ENCODE measurements at regions not wholly inside any gene's neighbourhood (a gene's known extent, or its start where the extent isn't known, plus 50 kb on each side); places are given as distances from the start of the nearest gene placed in this dataset.

DNA sequence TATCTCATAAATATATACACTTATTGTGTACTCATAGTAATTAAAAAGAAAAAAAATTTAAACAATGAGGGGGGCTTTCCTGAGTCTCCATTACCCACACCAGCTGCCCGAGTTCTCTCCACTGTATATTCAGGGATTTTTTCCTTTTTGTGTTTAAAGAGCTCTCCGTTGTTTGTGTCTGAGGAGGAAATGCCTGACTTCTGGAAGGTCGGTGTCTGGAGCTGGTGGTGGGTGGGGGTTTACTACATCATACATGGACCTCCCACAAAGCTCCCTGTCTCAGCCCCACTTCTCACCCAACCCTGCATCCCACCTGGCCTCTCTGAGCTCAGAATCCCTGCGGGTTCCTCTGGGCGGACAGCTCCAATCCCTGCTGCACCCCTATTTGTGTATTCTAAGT, 64.1 kb upstream of the ETV3 start:
- ChIA-PET POLR2A (no interaction called here), CTCF (no interaction called here)
- Histone ChIP-seq H3K27me3 (ENCODE audit: control insufficient read depth, insufficient read depth, low read length) (peaks cover 12% of the 10 kb centered on the region), H3K4me3 (ENCODE audit: low read depth, low read length) (no peak overlapping the region), H3K27ac (ENCODE audit: low read depth, low read length) (no peak overlapping the region), H3K9me3 (ENCODE audit: control insufficient read depth, insufficient read depth, low read length) (no peaks in the 10 kb centered on the region)
- no peak for DNase-seq (ENCODE audit: low read depth, low spot score)
- TF ChIP-seq, protein P1, sequence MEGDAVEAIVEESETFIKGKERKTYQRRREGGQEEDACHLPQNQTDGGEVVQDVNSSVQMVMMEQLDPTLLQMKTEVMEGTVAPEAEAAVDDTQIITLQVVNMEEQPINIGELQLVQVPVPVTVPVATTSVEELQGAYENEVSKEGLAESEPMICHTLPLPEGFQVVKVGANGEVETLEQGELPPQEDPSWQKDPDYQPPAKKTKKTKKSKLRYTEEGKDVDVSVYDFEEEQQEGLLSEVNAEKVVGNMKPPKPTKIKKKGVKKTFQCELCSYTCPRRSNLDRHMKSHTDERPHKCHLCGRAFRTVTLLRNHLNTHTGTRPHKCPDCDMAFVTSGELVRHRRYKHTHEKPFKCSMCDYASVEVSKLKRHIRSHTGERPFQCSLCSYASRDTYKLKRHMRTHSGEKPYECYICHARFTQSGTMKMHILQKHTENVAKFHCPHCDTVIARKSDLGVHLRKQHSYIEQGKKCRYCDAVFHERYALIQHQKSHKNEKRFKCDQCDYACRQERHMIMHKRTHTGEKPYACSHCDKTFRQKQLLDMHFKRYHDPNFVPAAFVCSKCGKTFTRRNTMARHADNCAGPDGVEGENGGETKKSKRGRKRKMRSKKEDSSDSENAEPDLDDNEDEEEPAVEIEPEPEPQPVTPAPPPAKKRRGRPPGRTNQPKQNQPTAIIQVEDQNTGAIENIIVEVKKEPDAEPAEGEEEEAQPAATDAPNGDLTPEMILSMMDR (IDR thresholded peaks at IDR 0.05; ENCODE audit: low read depth, low read length) = no peak

DNA sequence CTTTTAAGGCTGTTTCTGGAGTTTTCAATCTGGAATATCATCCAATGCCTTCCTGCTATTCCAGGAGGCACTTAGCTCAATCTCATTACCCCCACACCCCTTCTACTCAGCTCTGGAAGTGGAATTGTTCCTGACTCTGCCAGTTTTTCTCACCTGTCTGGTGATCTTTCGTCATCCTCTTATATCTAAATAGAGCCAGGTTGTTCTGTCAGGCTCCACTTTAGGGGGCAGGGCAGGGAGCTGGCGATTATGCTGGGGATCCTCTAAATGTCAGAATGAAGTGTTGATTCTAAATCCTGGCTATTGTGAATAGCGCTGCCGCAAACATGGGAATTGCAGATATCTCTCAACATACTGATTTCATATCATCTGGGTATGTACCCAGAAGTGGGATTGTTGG, 63.6 kb upstream of the ETV3 start:
- DNase-seq (ENCODE audit: low read depth, low spot score) = no peak
- H3K4me3 ChIP-seq (ENCODE audit: low read depth, low read length) = no peak overlapping the region
- ChIA-PET POLR2A (no interaction called here), CTCF (no interaction called here)
- no peak overlapping the region for H3K27ac ChIP-seq (ENCODE audit: low read depth, low read length)
- TF ChIP-seq, protein P1 (IDR thresholded peaks at IDR 0.05; ENCODE audit: low read depth, low read length) = no peak
- H3K27me3 ChIP-seq (ENCODE audit: control insufficient read depth, insufficient read depth, low read length) = peaks cover 12% of the 10 kb centered on the region
- no peaks in the 10 kb centered on the region for H3K9me3 ChIP-seq (ENCODE audit: control insufficient read depth, insufficient read depth, low read length)

DNA sequence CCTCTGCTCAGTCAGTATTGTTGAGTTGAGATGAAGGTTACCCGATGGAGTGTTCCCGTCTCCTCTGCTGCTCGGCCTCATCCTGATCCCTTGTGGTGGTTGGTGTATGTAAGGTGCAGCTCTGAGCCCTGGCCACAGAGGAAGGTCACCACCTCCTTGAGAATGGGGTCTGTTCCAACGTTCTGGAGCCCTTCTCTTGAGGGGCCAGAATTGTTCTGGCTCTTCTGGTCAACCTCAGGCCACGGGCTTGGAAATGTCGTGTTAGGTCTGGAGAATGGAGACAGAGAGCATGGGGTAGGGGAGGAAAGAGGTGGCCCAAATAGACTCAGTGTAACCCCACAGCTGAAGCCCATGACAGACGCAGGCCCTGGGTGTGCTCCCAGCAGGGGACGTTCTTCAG, 62.3 kb upstream of the ETV3 start:
- Histone ChIP-seq H3K9me3 (ENCODE audit: control insufficient read depth, insufficient read depth, low read length) (no peaks in the 10 kb centered on the region), H3K27me3 (ENCODE audit: control insufficient read depth, insufficient read depth, low read length) (peaks cover 21% of the 10 kb centered on the region), H3K27ac (ENCODE audit: low read depth, low read length) (no peak overlapping the region), H3K4me3 (ENCODE audit: low read depth, low read length) (no peak overlapping the region)
- ChIA-PET CTCF (no interaction called here), POLR2A (no interaction called here)
- TF ChIP-seq, protein P1 (IDR thresholded peaks at IDR 0.05; ENCODE audit: low read depth, low read length) = no peak
- no peak for DNase-seq (ENCODE audit: low read depth, low spot score)

- CTCF ChIA-PET = no interaction called here
- no peak for DNase-seq (ENCODE audit: low read depth, low spot score)
- POLR2A ChIA-PET = no interaction called here
Observed at GRCh38 chr1:157199421-157199755, 61.2 kb upstream of the ETV3 start.

GRCh38 chr1:157198619-157199420, 60.6 kb upstream of the ETV3 start:
- POLR2A ChIA-PET = no interaction called here
- H3K9me3 ChIP-seq (ENCODE audit: control insufficient read depth, insufficient read depth, low read length) = no peaks in the 10 kb centered on the region
- DNase-seq (ENCODE audit: low read depth, low spot score) = no peak
- no peak overlapping the region for H3K4me3 ChIP-seq (ENCODE audit: low read depth, low read length)
- TF ChIP-seq, protein P1 (IDR thresholded peaks at IDR 0.05; ENCODE audit: low read depth, low read length) = no peak
- CTCF ChIA-PET = no interaction called here
- no peak overlapping the region for H3K27ac ChIP-seq (ENCODE audit: low read depth, low read length)
- H3K27me3 ChIP-seq (ENCODE audit: control insufficient read depth, insufficient read depth, low read length) = peaks cover 29% of the 10 kb centered on the region

More at GRCh38 chr1:157199421-157199755, 61.2 kb upstream of the ETV3 start:
- H3K27me3 ChIP-seq (ENCODE audit: control insufficient read depth, insufficient read depth, low read length) = peaks cover 25% of the 10 kb centered on the region
- H3K9me3 ChIP-seq (ENCODE audit: control insufficient read depth, insufficient read depth, low read length) = no peaks in the 10 kb centered on the region
- TF ChIP-seq, protein P1 (IDR thresholded peaks at IDR 0.05; ENCODE audit: low read depth, low read length) = no peak
- H3K4me3 ChIP-seq (ENCODE audit: low read depth, low read length) = no peak overlapping the region
- H3K27ac ChIP-seq (ENCODE audit: low read depth, low read length) = no peak overlapping the region
